ENCODE measurements at regions not wholly inside any gene's neighbourhood (a gene's known extent, or its start where the extent isn't known, plus 50 kb on each side); places are given as distances from the start of the nearest gene placed in this dataset.
"Not testable (repeated sequence)": the region's sequence is repeated elsewhere in the genome, so short reads cannot be mapped to it uniquely, and the experiment has no call there.

GRCh38 chr4:120290553-120290952, 223.9 kb upstream of the MAD2L1 start:
- no peak for DNase-seq

- DNase-seq, result no peak
These were observed 220.2 kb upstream of the MAD2L1 start for GRCh38 chr4:120286813-120287212.

- DNase-seq, result no peak
These were observed 214.9 kb upstream of the MAD2L1 start for GRCh38 chr4:120281581-120281980.

GRCh38 chr4:120277391-120277790, 210.7 kb upstream of the MAD2L1 start:
- no peak for DNase-seq

- no peak for DNase-seq
These were observed 200.0 kb upstream of the MAD2L1 start for GRCh38 chr4:120266602-120267001.

- DNase-seq, result no peak
These were observed 197.0 kb upstream of the MAD2L1 start for GRCh38 chr4:120263618-120264017.

- no peak for DNase-seq
These were observed 194.5 kb upstream of the MAD2L1 start for GRCh38 chr4:120261117-120261516.

GRCh38 chr4:120256112-120256775, 189.6 kb upstream of the MAD2L1 start:
- not testable (repeated sequence) for DNase-seq

GRCh38 chr4:120238277-120238973, 171.8 kb upstream of the MAD2L1 start:
- no peak for DNase-seq

GRCh38 chr4:120236873-120237272, 170.2 kb upstream of the MAD2L1 start:
- DNase-seq, result no peak

- DNase-seq, result no peak
These were observed 165.4 kb upstream of the MAD2L1 start for GRCh38 chr4:120232050-120232449.

GRCh38 chr4:120228086-120228485, 161.4 kb upstream of the MAD2L1 start:
- peak; percentile 35 for DNase-seq

- DNase-seq, result no peak
These were observed 160.9 kb upstream of the MAD2L1 start for GRCh38 chr4:120227554-120227953.

- no peak for DNase-seq
These were observed 158.9 kb upstream of the MAD2L1 start for GRCh38 chr4:120225527-120225926.

GRCh38 chr4:120218981-120219380, 152.3 kb upstream of the MAD2L1 start:
- no peak for DNase-seq

- DNase-seq, result no peak
These were observed 148.7 kb upstream of the MAD2L1 start for GRCh38 chr4:120215350-120215749.

GRCh38 chr4:120211408-120212015, 144.9 kb upstream of the MAD2L1 start:
- no peak for DNase-seq

GRCh38 chr4:120209706-120210105, 143.1 kb upstream of the MAD2L1 start:
- DNase-seq, result no peak

GRCh38 chr4:120207021-120207420, 140.4 kb upstream of the MAD2L1 start:
- no peak for DNase-seq

GRCh38 chr4:120202222-120202621, 135.6 kb upstream of the MAD2L1 start:
- DNase-seq, result no peak

- not testable (repeated sequence) for DNase-seq
These were observed 134.0 kb upstream of the MAD2L1 start for GRCh38 chr4:120200573-120201110.

GRCh38 chr4:120198411-120198810, 131.8 kb upstream of the MAD2L1 start:
- no peak for DNase-seq

- no peak for DNase-seq
These were observed 111.0 kb upstream of the MAD2L1 start for GRCh38 chr4:120177603-120178002.

GRCh38 chr4:120175272-120175671, 108.6 kb upstream of the MAD2L1 start:
- no peak for DNase-seq
